Activated T-helper 17 cell treated with anti-CD3 and anti-CD28 coated beads, Interleukin-2, amount 50 U/mL, for 72 hours (primary cell): ENCODE measurements at regions not wholly inside any gene's neighbourhood (a gene's known extent, or its start where the extent isn't known, plus 50 kb on each side); places are given as distances from the start of the nearest gene placed in this dataset.

ENCODE experiments used
- ATAC-seq: fragments of 150-1000 bp; cut with Tn5 transposase; replicated peaks from 2 replicates; pipeline ENCODE4 v1.10.0; 2021; ENCODE audit warnings: mild to moderate bottlenecking, moderate library complexity
- H3K27ac Mint-ChIP-seq: one replicate; pipeline ENCODE4 v1.8.0; 2022; ENCODE audit warnings: mixed read lengths
- H3K27me3 Mint-ChIP-seq: one replicate; pipeline ENCODE4 v1.8.0; 2022; ENCODE audit warnings: mixed read lengths
- H3K36me3 Mint-ChIP-seq: one replicate; pipeline ENCODE4 v1.8.0; 2022; ENCODE audit warnings: low read depth, mild to moderate bottlenecking, mixed read lengths
- H3K4me1 Mint-ChIP-seq: one replicate; pipeline ENCODE4 v1.8.0; 2022; ENCODE audit warnings: mixed read lengths
- H3K4me3 Mint-ChIP-seq: one replicate; pipeline ENCODE4 v1.8.0; 2022; ENCODE audit warnings: mild to moderate bottlenecking, mixed read lengths
- H3K9me3 Mint-ChIP-seq: one replicate; pipeline ENCODE4 v1.8.0; 2022; ENCODE audit warnings: mixed read lengths

DNA sequence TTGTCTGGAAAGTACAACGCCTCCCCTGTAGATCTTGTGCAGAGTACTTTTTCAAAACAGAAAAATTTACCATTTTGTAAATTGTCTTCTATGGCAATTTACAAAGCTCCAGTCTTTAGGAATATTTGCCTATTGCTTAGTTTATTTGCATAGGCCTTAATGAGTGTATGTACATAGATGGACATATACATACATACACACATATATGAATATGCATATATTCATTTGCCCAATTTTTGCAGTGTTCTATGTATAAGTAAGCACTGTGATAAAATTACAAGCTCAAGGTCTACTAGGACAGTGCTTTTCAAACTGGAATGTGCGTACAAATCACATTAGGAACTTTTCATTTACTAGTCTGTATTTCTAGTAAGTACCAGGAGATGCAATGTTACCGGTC, 301.3 kb upstream of the SMARCA2 start:
- Mint-ChIP-seq H3K36me3 (no peaks in the 10 kb centered on the region), H3K27ac (no peak overlapping the region), H3K27me3 (peaks cover 24% of the 10 kb centered on the region), H3K4me1 (no peaks in the 10 kb centered on the region), H3K4me3 (no peak overlapping the region), H3K9me3 (peaks cover 2% of the 10 kb centered on the region)
- no peak for ATAC-seq

DNA sequence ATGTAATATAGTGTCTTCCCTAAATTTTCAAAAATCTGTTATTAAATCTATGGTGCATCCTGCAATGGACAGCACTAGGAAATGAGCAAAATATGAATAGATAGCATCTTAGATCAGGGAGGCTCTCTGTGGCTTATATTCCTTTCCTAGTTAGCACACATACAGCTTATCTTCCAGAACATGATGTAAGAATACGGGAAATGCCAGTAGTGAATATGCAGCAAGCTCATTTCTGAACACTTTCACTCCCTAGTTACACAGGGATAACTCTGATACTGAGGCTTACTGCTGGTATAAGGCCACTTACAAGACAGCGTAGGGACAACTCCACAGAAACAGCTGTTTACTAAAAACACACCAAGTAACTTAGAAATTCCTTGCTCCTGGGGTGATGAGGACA, 297.3 kb upstream of the SMARCA2 start:
- no peak for ATAC-seq
- H3K27ac Mint-ChIP-seq, result no peak overlapping the region
- no peak overlapping the region for H3K4me3 Mint-ChIP-seq
- no peaks in the 10 kb centered on the region for H3K36me3 Mint-ChIP-seq
- peaks cover 37% of the 10 kb centered on the region for H3K27me3 Mint-ChIP-seq
- no peaks in the 10 kb centered on the region for H3K4me1 Mint-ChIP-seq
- H3K9me3 Mint-ChIP-seq, result peaks cover 5% of the 10 kb centered on the region

DNA sequence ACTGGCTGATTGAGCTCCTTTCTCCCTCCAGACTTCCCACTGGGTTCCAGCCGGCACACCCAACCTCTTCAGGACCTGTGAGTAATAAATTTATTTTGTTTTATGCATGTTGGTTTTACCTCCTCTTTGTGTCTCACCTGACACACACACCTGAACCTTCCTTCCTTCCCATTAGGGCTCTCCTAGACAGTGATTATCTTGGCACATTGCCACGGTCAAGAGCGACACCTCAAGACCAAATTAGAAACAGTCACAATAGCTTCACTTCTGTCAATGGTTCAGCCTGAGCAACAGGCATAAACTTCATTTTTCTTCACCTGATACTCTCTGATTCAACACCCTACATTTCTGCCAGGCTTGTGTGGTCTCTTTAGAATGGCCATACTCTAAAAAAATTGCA, 296.3 kb upstream of the SMARCA2 start:
- Mint-ChIP-seq H3K4me3 (no peak overlapping the region), H3K36me3 (no peaks in the 10 kb centered on the region), H3K27me3 (peaks cover 41% of the 10 kb centered on the region), H3K27ac (no peak overlapping the region), H3K9me3 (peaks cover 5% of the 10 kb centered on the region), H3K4me1 (no peaks in the 10 kb centered on the region)
- no peak for ATAC-seq

DNA sequence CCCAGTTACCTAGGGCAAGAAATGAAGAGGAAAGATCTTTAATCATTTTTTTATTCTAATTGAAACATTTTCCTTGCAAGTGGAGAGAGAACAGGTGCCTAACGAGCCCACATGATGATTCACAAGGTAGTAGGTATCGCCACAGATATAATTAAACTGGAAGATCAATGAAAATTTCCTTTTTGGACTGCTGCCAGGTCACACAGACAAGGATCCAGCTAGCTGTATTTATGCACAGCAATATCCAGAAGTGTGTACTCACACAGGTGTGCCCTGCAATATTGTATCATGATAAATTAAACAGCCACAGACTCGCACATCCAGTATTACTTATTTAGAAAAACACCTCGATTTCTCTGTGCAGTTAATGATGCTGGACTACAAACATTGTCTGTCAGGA, 294.0 kb upstream of the SMARCA2 start:
- Mint-ChIP-seq H3K4me1 (no peaks in the 10 kb centered on the region), H3K27ac (no peak overlapping the region), H3K9me3 (peaks cover 5% of the 10 kb centered on the region), H3K4me3 (no peak overlapping the region), H3K27me3 (peaks cover 34% of the 10 kb centered on the region), H3K36me3 (no peaks in the 10 kb centered on the region)
- no peak for ATAC-seq

DNA sequence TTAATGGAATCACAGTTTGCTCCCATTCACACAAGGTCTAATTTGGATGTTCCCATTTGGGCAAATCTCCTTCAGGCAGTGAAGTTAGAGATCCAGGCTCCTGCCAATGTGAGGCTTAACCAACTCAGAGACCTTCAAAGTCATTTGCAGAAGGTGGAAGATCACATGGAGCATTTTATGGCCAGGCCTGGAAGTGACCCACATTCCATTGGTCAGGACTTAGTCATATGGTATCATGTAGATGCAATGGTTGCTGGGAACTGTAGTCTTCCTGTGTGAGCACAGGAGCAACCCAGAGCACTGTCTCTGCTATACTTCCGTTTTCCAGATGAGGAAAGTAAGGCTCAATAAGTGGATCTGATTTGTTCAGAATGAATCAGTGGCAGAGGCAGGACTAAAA, 292.7 kb upstream of the SMARCA2 start:
- no peak overlapping the region for H3K4me3 Mint-ChIP-seq
- ATAC-seq, result no peak
- no peak overlapping the region for H3K27ac Mint-ChIP-seq
- peaks cover 5% of the 10 kb centered on the region for H3K9me3 Mint-ChIP-seq
- peaks cover 34% of the 10 kb centered on the region for H3K27me3 Mint-ChIP-seq
- H3K4me1 Mint-ChIP-seq, result no peaks in the 10 kb centered on the region
- no peaks in the 10 kb centered on the region for H3K36me3 Mint-ChIP-seq

DNA sequence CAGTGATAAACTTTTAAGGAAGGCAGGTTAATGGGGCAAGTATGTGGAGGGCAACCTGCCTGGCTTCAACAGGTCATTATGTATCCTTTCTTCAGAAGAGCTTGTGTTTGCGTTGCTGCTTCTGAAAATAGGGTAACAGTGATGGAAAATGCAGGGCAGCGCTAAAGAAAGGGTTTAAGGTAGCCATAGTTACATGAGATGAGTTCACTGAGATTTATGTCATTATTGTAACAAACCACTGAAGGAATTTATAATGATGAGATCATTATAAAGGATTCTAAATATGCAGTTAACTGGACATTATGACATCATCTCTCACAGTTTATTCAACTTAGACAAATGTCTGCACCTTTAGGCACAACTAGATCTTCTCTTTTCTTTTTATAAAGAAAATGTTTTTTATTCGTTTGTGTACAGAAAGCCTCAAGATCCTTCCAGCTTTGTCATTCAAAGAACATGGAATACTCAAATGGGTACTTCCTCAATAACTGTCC, 291.6 kb upstream of the SMARCA2 start:
- Mint-ChIP-seq H3K36me3 (no peaks in the 10 kb centered on the region), H3K27ac (no peak overlapping the region), H3K4me1 (no peaks in the 10 kb centered on the region), H3K4me3 (no peak overlapping the region), H3K27me3 (peaks cover 32% of the 10 kb centered on the region), H3K9me3 (peaks cover 5% of the 10 kb centered on the region)
- no peak for ATAC-seq

DNA sequence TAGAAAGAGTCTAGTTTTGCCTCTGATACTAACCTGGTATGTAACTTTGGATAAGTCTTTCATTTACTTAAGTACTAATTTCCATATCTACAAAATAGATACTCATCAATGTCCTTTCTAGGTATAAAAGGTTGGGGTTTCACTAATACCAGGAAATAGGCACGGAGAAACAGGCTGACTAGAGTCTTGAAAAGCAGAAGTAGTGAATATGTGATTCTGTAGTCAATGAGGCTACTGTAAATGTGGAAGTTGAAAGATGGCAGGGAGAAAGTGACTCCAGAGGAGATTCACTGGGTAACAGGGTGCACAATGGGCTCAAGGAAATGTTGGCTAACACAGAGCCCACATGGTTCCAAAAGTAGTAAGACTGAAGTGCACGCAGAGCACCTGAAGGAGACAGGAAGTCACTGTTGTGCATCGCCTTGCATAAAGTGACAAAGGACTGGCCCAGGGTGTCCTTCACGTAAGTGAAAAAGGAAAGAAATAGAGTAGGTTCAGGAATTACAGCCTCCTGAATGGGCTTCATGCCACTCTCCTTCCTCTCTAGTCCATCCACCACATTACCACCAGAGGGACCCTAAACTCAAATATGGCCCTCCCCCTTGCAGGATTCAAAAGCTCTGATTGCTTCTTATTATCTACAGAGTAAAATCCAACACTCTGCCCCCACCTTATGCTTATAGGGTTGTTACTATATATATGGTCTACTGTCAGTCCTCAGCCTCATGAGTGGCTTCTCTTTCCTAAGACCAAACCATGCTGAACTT, 288.0 kb upstream of the SMARCA2 start:
- no peak overlapping the region for H3K27ac Mint-ChIP-seq
- H3K4me3 Mint-ChIP-seq, result no peak overlapping the region
- H3K4me1 Mint-ChIP-seq, result no peaks in the 10 kb centered on the region
- H3K9me3 Mint-ChIP-seq, result no peaks in the 10 kb centered on the region
- peak; percentile 40 for ATAC-seq
- H3K27me3 Mint-ChIP-seq, result peaks cover 15% of the 10 kb centered on the region
- H3K36me3 Mint-ChIP-seq, result no peaks in the 10 kb centered on the region

DNA sequence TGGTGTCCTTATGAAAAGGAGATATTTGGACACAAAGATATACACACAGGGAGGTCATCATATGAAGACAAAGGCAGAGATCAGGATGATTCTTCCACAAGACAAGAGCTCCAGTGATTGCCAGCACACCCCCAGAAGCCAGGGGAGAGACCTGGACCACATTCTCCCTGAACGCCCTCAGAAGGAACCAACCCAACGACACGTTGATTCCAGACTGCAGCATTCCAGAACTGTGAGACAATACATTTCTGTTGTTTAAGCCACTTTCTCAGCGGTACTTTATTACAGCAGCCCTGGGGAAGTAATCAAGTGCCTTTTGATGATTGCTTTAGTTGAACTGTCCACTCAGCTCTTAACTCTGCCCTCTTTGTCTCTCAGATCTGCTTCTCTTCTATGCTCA, 285.5 kb upstream of the SMARCA2 start:
- Mint-ChIP-seq H3K4me1 (no peaks in the 10 kb centered on the region), H3K27ac (no peak overlapping the region), H3K36me3 (no peaks in the 10 kb centered on the region), H3K27me3 (peaks cover 10% of the 10 kb centered on the region), H3K4me3 (no peak overlapping the region), H3K9me3 (no peaks in the 10 kb centered on the region)
- no peak for ATAC-seq

DNA sequence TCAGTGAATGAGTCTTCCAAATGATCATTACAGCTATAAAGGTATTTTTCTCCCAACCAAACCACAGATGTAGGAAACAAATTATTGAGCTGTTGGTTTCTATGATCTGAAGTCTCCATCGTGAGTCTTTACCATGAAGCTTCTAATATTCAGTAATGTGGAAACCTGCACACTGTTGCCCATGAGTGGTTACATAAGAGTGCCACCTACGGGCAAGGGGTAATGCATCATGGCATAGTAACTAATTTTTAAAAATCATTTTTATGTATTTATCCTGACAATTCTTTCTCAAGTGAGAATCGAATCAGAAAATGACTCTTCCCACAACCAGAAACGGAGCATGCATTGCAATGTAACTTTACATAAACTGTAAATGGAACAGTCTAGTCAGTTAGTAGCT, 282.5 kb upstream of the SMARCA2 start:
- H3K4me1 Mint-ChIP-seq, result no peaks in the 10 kb centered on the region
- peaks cover 7% of the 10 kb centered on the region for H3K27me3 Mint-ChIP-seq
- no peaks in the 10 kb centered on the region for H3K9me3 Mint-ChIP-seq
- ATAC-seq, result no peak
- no peak overlapping the region for H3K4me3 Mint-ChIP-seq
- H3K27ac Mint-ChIP-seq, result no peak overlapping the region
- no peaks in the 10 kb centered on the region for H3K36me3 Mint-ChIP-seq

DNA sequence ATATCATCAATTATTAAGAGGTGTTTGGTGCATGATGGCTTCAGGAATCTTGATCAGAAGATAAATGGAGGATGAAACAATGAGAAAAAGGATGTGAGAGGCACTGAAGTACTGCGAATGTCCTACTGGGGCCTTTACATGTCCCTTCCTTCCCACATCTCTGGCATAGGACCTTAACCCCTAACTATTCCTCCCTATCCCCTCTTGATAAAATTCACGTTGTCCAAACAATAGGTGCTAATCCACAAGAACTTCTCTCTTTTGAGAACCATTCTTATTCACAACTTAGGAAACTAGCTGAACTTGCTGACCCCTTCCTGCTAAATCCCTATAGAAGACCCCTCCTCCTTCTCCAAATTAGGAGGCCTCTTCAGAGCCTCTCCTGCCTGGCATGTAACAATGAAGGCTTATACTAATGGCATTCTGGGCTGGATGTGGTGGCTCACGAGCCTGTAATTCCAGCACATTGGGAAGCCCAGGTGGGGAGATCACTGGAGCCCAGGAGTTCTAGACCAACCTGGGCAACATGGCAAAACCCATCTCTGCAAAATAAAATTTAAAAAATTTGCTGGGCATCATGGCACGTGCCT, 276.5 kb upstream of the SMARCA2 start:
- no peak for ATAC-seq
- H3K4me1 Mint-ChIP-seq, result no peaks in the 10 kb centered on the region
- H3K4me3 Mint-ChIP-seq, result no peak overlapping the region
- no peaks in the 10 kb centered on the region for H3K36me3 Mint-ChIP-seq
- no peaks in the 10 kb centered on the region for H3K9me3 Mint-ChIP-seq
- no peak overlapping the region for H3K27ac Mint-ChIP-seq
- peaks cover 4% of the 10 kb centered on the region for H3K27me3 Mint-ChIP-seq

DNA sequence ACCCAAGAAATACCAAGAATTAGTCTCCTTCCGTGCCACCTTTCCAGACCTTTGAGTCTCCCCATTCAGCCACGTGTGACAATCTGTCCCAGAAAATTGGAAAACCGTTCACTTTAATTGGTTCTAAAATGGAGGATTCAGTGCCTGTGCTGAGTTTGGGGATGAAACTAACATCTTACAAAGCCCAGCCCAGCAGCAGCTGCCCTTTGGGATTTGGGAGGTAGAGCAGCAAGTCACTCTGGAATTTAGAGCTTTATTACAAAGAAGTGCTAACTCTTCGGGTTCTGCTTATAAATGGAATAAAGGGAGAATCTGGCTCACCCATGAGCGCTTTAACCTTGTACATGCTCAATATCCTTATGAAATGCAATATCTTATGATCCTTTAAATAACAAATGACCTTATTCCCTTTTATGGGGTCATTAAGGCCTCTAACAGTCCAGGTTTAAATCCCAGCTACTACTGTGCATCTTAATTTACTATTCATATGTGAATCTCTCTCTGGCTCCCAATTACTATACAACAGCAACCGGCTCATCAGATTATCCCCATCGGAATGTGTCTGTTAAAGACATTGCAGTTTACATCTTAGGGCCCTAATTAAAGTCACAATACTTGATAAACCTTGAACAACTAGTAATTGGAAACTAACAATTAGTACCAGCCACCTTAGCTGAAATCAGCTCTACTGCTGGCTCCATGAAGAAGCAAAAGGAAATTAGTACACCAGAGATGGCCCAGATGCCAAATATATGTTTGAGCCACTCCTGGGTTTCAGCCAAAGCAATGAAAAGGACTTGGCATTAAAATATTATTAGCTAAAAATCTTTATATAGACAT, 271.8 kb upstream of the SMARCA2 start:
- H3K4me1 Mint-ChIP-seq, result no peaks in the 10 kb centered on the region
- H3K9me3 Mint-ChIP-seq, result peaks cover 4% of the 10 kb centered on the region
- no peaks in the 10 kb centered on the region for H3K36me3 Mint-ChIP-seq
- H3K27ac Mint-ChIP-seq, result no peak overlapping the region
- no peak for ATAC-seq
- no peak overlapping the region for H3K4me3 Mint-ChIP-seq
- peaks cover 16% of the 10 kb centered on the region for H3K27me3 Mint-ChIP-seq

DNA sequence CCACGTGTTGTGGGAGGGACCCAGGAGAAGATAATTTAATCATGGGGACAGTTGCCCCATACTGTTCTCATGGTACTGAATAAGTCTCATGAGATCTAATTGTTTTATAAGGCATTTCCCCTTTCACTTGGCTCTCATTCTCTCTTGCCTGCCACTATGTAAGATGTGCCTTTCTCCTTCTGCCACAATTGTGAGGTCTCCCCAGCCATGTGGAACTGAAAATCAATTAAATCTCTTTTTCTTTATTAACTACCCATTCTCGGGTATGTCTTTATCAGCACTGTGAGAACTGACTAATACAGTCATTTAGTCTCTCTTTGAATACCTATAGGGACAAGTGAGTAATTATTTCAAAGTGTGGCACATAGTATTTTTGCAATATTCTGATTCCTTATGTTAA, 269.2 kb upstream of the SMARCA2 start:
- ATAC-seq, result no peak
- Mint-ChIP-seq H3K4me1 (no peaks in the 10 kb centered on the region), H3K4me3 (no peak overlapping the region), H3K36me3 (no peaks in the 10 kb centered on the region), H3K9me3 (peaks cover 4% of the 10 kb centered on the region), H3K27me3 (peaks cover 24% of the 10 kb centered on the region), H3K27ac (no peak overlapping the region)

DNA sequence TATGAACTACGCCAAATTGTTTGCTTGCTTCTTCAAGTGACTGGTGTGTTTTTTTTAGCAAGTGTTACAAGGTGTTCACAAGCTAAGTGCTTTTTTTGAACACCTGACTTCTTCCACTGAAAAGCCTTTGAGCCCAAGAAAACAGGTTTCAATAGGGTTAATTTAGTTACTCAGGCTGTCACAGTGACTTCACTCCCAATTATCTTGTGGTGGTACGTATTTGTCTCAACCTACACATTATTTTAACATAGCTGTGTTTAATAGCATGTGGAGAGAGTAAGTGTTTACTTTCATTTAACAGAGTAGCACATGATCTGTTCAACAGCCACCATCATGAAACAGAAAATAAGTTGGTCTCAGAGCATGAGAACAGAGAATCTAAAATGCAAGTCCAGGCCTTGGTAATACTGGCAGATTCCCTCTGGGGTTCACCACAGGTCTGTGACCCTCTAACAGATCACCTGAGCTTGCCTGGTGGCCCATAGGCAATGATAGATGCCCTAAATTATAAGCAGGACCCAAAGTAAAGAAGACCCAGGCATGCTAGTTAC, 267.7 kb upstream of the SMARCA2 start:
- peaks cover 4% of the 10 kb centered on the region for H3K9me3 Mint-ChIP-seq
- H3K4me1 Mint-ChIP-seq, result no peaks in the 10 kb centered on the region
- no peak overlapping the region for H3K27ac Mint-ChIP-seq
- H3K36me3 Mint-ChIP-seq, result no peaks in the 10 kb centered on the region
- no peak for ATAC-seq
- no peak overlapping the region for H3K4me3 Mint-ChIP-seq
- H3K27me3 Mint-ChIP-seq, result peaks cover 24% of the 10 kb centered on the region

DNA sequence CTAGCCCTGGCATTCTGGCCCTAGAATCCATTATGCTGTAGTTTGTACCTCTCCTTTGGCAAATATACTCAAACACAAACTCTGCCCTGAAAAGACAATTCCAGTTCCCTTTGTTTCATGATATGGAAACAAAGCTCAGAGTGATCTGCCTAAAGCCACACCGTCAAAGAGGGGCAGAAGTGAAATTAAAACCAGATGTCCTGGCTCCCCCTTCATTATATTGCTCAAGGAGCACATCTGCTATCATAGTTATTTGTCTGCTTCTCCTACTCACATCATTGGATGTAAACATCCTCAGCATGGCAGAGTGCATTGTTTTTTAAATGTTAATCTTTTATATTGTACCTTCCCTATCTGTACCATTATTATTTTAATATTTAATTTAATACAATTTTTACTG, 266.7 kb upstream of the SMARCA2 start:
- ATAC-seq, result no peak
- Mint-ChIP-seq H3K27me3 (peaks cover 24% of the 10 kb centered on the region), H3K4me3 (no peak overlapping the region), H3K27ac (no peak overlapping the region), H3K9me3 (peaks cover 4% of the 10 kb centered on the region), H3K36me3 (no peaks in the 10 kb centered on the region), H3K4me1 (no peaks in the 10 kb centered on the region)
